ENCODE measurements at regions not wholly inside any gene's neighbourhood (a gene's known extent, or its start where the extent isn't known, plus 50 kb on each side); places are given as distances from the start of the nearest gene placed in this dataset.
"Not testable (repeated sequence)": the region's sequence is repeated elsewhere in the genome, so short reads cannot be mapped to it uniquely, and the experiment has no call there.

GRCh38 chr6:115133790-115134189 is 791.0 kb upstream of the HS3ST5 start:
- no peak overlapping the region for H3K27ac ChIP-seq (ENCODE audit: low read depth, low read length)
- no peak overlapping the region for H3K23ac ChIP-seq (ENCODE audit: low read length)
- H2BK120ac ChIP-seq (ENCODE audit: low read depth, low read length): no peak overlapping the region
- no peaks in the 10 kb centered on the region for H3K79me1 ChIP-seq (ENCODE audit: low read length)
- H2AK5ac ChIP-seq (ENCODE audit: low read length): no peak overlapping the region
- H3K36me3 ChIP-seq (ENCODE audit: control insufficient read depth, insufficient read depth, low read length): no peaks in the 10 kb centered on the region
- no CpG with 5 or more reads among the region's 2 CpGs for WGBS (ENCODE audit: extremely low coverage, insufficient coverage, low lambda C conversion rate)
- H3K4ac ChIP-seq (ENCODE audit: low read depth, low read length): peak overlapping the region; percentile 20
- no peak overlapping the region for H3K4me3 ChIP-seq (ENCODE audit: low read length)
- H3K79me2 ChIP-seq (ENCODE audit: control insufficient read depth, insufficient read depth, low read length): no peaks in the 10 kb centered on the region
- no peaks in the 10 kb centered on the region for H3K27me3 ChIP-seq (ENCODE audit: insufficient read depth, low read length, poor library complexity)
- H4K8ac ChIP-seq (ENCODE audit: low read depth, low read length): no peak overlapping the region
- H3K56ac ChIP-seq (ENCODE audit: low read length): no peak overlapping the region
- H2BK15ac ChIP-seq (replicated peaks; ENCODE audit: low read depth): no peak overlapping the region
- no peak overlapping the region for H3K18ac ChIP-seq (ENCODE audit: low read length)
- no peak overlapping the region for H3K4me2 ChIP-seq (ENCODE audit: low read length)
- DNase-seq: peak; percentile 23
- H3K9ac ChIP-seq (ENCODE audit: low read length): no peak overlapping the region
- no peak overlapping the region for H2BK5ac ChIP-seq (ENCODE audit: low read length)
- H3K4me1 ChIP-seq (ENCODE audit: control insufficient read depth, low read depth, low read length): no peaks in the 10 kb centered on the region
- H4K5ac ChIP-seq (ENCODE audit: low read length): no peak overlapping the region

GRCh38 chr6:115131709-115132490 is 789.1 kb upstream of the HS3ST5 start:
- H3K79me2 ChIP-seq (ENCODE audit: control insufficient read depth, insufficient read depth, low read length): no peaks in the 10 kb centered on the region
- no peak overlapping the region for H2BK5ac ChIP-seq (ENCODE audit: low read length)
- no peaks in the 10 kb centered on the region for H3K36me3 ChIP-seq (ENCODE audit: control insufficient read depth, insufficient read depth, low read length)
- H3K27ac ChIP-seq (ENCODE audit: low read depth, low read length): no peak overlapping the region
- no peak overlapping the region for H2BK120ac ChIP-seq (ENCODE audit: low read depth, low read length)
- H3K4me3 ChIP-seq (ENCODE audit: low read length): no peak overlapping the region
- H3K27me3 ChIP-seq (ENCODE audit: insufficient read depth, low read length, poor library complexity): no peaks in the 10 kb centered on the region
- no peaks in the 10 kb centered on the region for H3K79me1 ChIP-seq (ENCODE audit: low read length)
- H4K5ac ChIP-seq (ENCODE audit: low read length): no peak overlapping the region
- no peak overlapping the region for H3K56ac ChIP-seq (ENCODE audit: low read length)
- H3K4me2 ChIP-seq (ENCODE audit: low read length): no peak overlapping the region
- no peak overlapping the region for H2BK15ac ChIP-seq (replicated peaks; ENCODE audit: low read depth)
- no peak overlapping the region for H4K8ac ChIP-seq (ENCODE audit: low read depth, low read length)
- no peak for DNase-seq
- H3K4me1 ChIP-seq (ENCODE audit: control insufficient read depth, low read depth, low read length): no peaks in the 10 kb centered on the region
- H2AK5ac ChIP-seq (ENCODE audit: low read length): no peak overlapping the region
- H3K9ac ChIP-seq (ENCODE audit: low read length): no peak overlapping the region
- no peak overlapping the region for H3K23ac ChIP-seq (ENCODE audit: low read length)
- no CpG with 5 or more reads among the region's 5 CpGs for WGBS (ENCODE audit: extremely low coverage, insufficient coverage, low lambda C conversion rate)
- H3K4ac ChIP-seq (ENCODE audit: low read depth, low read length): no peak overlapping the region
- no peak overlapping the region for H3K18ac ChIP-seq (ENCODE audit: low read length)

- not testable (repeated sequence) for H3K4me1 ChIP-seq (ENCODE audit: control insufficient read depth, low read depth, low read length); H2BK120ac ChIP-seq (ENCODE audit: low read depth, low read length); H3K4me2 ChIP-seq (ENCODE audit: low read length); H3K4me3 ChIP-seq (ENCODE audit: low read length); H3K27me3 ChIP-seq (ENCODE audit: insufficient read depth, low read length, poor library complexity); H3K27ac ChIP-seq (ENCODE audit: low read depth, low read length); DNase-seq; H3K4ac ChIP-seq (ENCODE audit: low read depth, low read length); H3K18ac ChIP-seq (ENCODE audit: low read length); H3K79me1 ChIP-seq (ENCODE audit: low read length); H3K79me2 ChIP-seq (ENCODE audit: control insufficient read depth, insufficient read depth, low read length); H2BK5ac ChIP-seq (ENCODE audit: low read length); H4K8ac ChIP-seq (ENCODE audit: low read depth, low read length); H3K23ac ChIP-seq (ENCODE audit: low read length); H2BK15ac ChIP-seq (replicated peaks; ENCODE audit: low read depth); H3K56ac ChIP-seq (ENCODE audit: low read length); H4K5ac ChIP-seq (ENCODE audit: low read length); H2AK5ac ChIP-seq (ENCODE audit: low read length); H3K9ac ChIP-seq (ENCODE audit: low read length); H3K36me3 ChIP-seq (ENCODE audit: control insufficient read depth, insufficient read depth, low read length)
- WGBS (ENCODE audit: extremely low coverage, insufficient coverage, low lambda C conversion rate): no CpG with 5 or more reads among the region's 11 CpGs
Measured at GRCh38 chr6:115121513-115121912, 778.7 kb upstream of the HS3ST5 start.

GRCh38 chr6:115120391-115120790 is 777.6 kb upstream of the HS3ST5 start:
- Histone ChIP-seq H3K4ac (ENCODE audit: low read depth, low read length) (no peak overlapping the region), H3K18ac (ENCODE audit: low read length) (no peak overlapping the region), H3K9ac (ENCODE audit: low read length) (no peak overlapping the region), H3K4me2 (ENCODE audit: low read length) (no peak overlapping the region), H2AK5ac (ENCODE audit: low read length) (no peak overlapping the region), H3K27ac (ENCODE audit: low read depth, low read length) (no peak overlapping the region), H2BK15ac (replicated peaks; ENCODE audit: low read depth) (no peak overlapping the region), H3K79me2 (ENCODE audit: control insufficient read depth, insufficient read depth, low read length) (no peaks in the 10 kb centered on the region), H3K27me3 (ENCODE audit: insufficient read depth, low read length, poor library complexity) (no peaks in the 10 kb centered on the region), H3K4me3 (ENCODE audit: low read length) (no peak overlapping the region), H2BK5ac (ENCODE audit: low read length) (no peak overlapping the region), H3K79me1 (ENCODE audit: low read length) (no peaks in the 10 kb centered on the region), H3K23ac (ENCODE audit: low read length) (no peak overlapping the region), H3K56ac (ENCODE audit: low read length) (no peak overlapping the region), H4K5ac (ENCODE audit: low read length) (no peak overlapping the region), H2BK120ac (ENCODE audit: low read depth, low read length) (no peak overlapping the region), H3K4me1 (ENCODE audit: control insufficient read depth, low read depth, low read length) (no peaks in the 10 kb centered on the region), H4K8ac (ENCODE audit: low read depth, low read length) (no peak overlapping the region), H3K36me3 (ENCODE audit: control insufficient read depth, insufficient read depth, low read length) (no peaks in the 10 kb centered on the region)
- DNase-seq: no peak
- no CpG with 5 or more reads among the region's 1 CpG for whole genome bisulfite sequencing (ENCODE audit: extremely low coverage, insufficient coverage, low lambda C conversion rate)

GRCh38 chr6:115091461-115091860 is 748.6 kb upstream of the HS3ST5 start:
- WGBS (ENCODE audit: extremely low coverage, insufficient coverage, low lambda C conversion rate): no CpG with 5 or more reads among the region's 2 CpGs
- peak; percentile 19 for DNase-seq
- no peak overlapping the region for H4K5ac ChIP-seq (ENCODE audit: low read length)

GRCh38 chr6:115078555-115078954 is 735.7 kb upstream of the HS3ST5 start:
- no peak overlapping the region for H3K4me2 ChIP-seq (ENCODE audit: low read length)
- H3K4ac ChIP-seq (ENCODE audit: low read depth, low read length): no peak overlapping the region
- no peaks in the 10 kb centered on the region for H3K4me1 ChIP-seq (ENCODE audit: control insufficient read depth, low read depth, low read length)
- no peak overlapping the region for H3K23ac ChIP-seq (ENCODE audit: low read length)
- no peaks in the 10 kb centered on the region for H3K79me2 ChIP-seq (ENCODE audit: control insufficient read depth, insufficient read depth, low read length)
- no peaks in the 10 kb centered on the region for H3K27me3 ChIP-seq (ENCODE audit: insufficient read depth, low read length, poor library complexity)
- no peak overlapping the region for H3K9ac ChIP-seq (ENCODE audit: low read length)
- no peak overlapping the region for H4K8ac ChIP-seq (ENCODE audit: low read depth, low read length)
- no peak overlapping the region for H2BK120ac ChIP-seq (ENCODE audit: low read depth, low read length)
- no peak overlapping the region for H2BK5ac ChIP-seq (ENCODE audit: low read length)
- no peak overlapping the region for H3K18ac ChIP-seq (ENCODE audit: low read length)
- no peak overlapping the region for H3K27ac ChIP-seq (ENCODE audit: low read depth, low read length)
- no CpG with 5 or more reads among the region's 1 CpG for WGBS (ENCODE audit: extremely low coverage, insufficient coverage, low lambda C conversion rate)
- no peak overlapping the region for H2AK5ac ChIP-seq (ENCODE audit: low read length)
- no peak overlapping the region for H3K4me3 ChIP-seq (ENCODE audit: low read length)
- DNase-seq: no peak
- H3K56ac ChIP-seq (ENCODE audit: low read length): no peak overlapping the region
- no peak overlapping the region for H4K5ac ChIP-seq (ENCODE audit: low read length)
- H3K79me1 ChIP-seq (ENCODE audit: low read length): no peaks in the 10 kb centered on the region
- no peaks in the 10 kb centered on the region for H3K36me3 ChIP-seq (ENCODE audit: control insufficient read depth, insufficient read depth, low read length)
- H2BK15ac ChIP-seq (replicated peaks; ENCODE audit: low read depth): no peak overlapping the region

More at GRCh38 chr6:115091461-115091860, 748.6 kb upstream of the HS3ST5 start:
- Histone ChIP-seq H3K79me2 (ENCODE audit: control insufficient read depth, insufficient read depth, low read length) (no peaks in the 10 kb centered on the region), H3K36me3 (ENCODE audit: control insufficient read depth, insufficient read depth, low read length) (no peaks in the 10 kb centered on the region), H3K4ac (ENCODE audit: low read depth, low read length) (no peak overlapping the region), H2AK5ac (ENCODE audit: low read length) (no peak overlapping the region), H3K27ac (ENCODE audit: low read depth, low read length) (no peak overlapping the region), H3K56ac (ENCODE audit: low read length) (no peak overlapping the region), H3K4me3 (ENCODE audit: low read length) (no peak overlapping the region), H4K8ac (ENCODE audit: low read depth, low read length) (no peak overlapping the region), H3K4me2 (ENCODE audit: low read length) (no peak overlapping the region), H2BK120ac (ENCODE audit: low read depth, low read length) (no peak overlapping the region), H3K27me3 (ENCODE audit: insufficient read depth, low read length, poor library complexity) (no peaks in the 10 kb centered on the region), H3K23ac (ENCODE audit: low read length) (no peak overlapping the region), H3K4me1 (ENCODE audit: control insufficient read depth, low read depth, low read length) (no peaks in the 10 kb centered on the region), H3K79me1 (ENCODE audit: low read length) (no peaks in the 10 kb centered on the region), H3K18ac (ENCODE audit: low read length) (no peak overlapping the region), H2BK5ac (ENCODE audit: low read length) (no peak overlapping the region), H2BK15ac (replicated peaks; ENCODE audit: low read depth) (no peak overlapping the region), H3K9ac (ENCODE audit: low read length) (no peak overlapping the region)

Data from mesendoderm (in vitro differentiated cells).